Mesenchymal stem cell (in vitro differentiated cells and primary cell): ENCODE measurements at regions not wholly inside any gene's neighbourhood (a gene's known extent, or its start where the extent isn't known, plus 50 kb on each side); places are given as distances from the start of the nearest gene placed in this dataset.
"Not testable (repeated sequence)": the region's sequence is repeated elsewhere in the genome, so short reads cannot be mapped to it uniquely, and the experiment has no call there.

Source experiments
- DNase-seq: peaks from one replicate; pipeline ENCODE4 v3.0.0-alpha.2; 2013
- H2AFZ ChIP-seq: one replicate; pipeline ENCODE4 v1.6.1; 2013; ENCODE audit warnings: low read depth, mild to moderate bottlenecking, control low read depth, inconsistent platforms, low read length, moderate library complexity
- H2AK5ac ChIP-seq: 2 replicates; pipeline ENCODE4 v1.6.1; 2013; ENCODE audit warnings: low read length, moderate library complexity, mild to moderate bottlenecking, inconsistent platforms; ENCODE audit not compliant: severe bottlenecking
- H2BK120ac ChIP-seq: one replicate; pipeline ENCODE4 v1.6.1; 2013; ENCODE audit warnings: low read depth, mild to moderate bottlenecking, inconsistent platforms, low read length, moderate library complexity
- H2BK12ac ChIP-seq, 2 experiments: one replicate each; pipeline ENCODE4 v1.6.1; 2013; ENCODE audit warnings: inconsistent platforms in 2 of 2, low read length in 2 of 2, mild to moderate bottlenecking in 2 of 2, moderate library complexity in 2 of 2, control low read depth in 1 of 2
- H2BK15ac ChIP-seq: one replicate; pipeline ENCODE4 v1.6.1; 2013; ENCODE audit warnings: mild to moderate bottlenecking, low read depth, inconsistent platforms; ENCODE audit not compliant: poor library complexity, severe bottlenecking
- H2BK5ac ChIP-seq: 2 replicates; pipeline ENCODE4 v1.6.1; 2013; ENCODE audit warnings: low read depth, mild to moderate bottlenecking, low read length, control low read depth, inconsistent platforms; ENCODE audit not compliant: poor library complexity, severe bottlenecking
- H3K14ac ChIP-seq, 2 experiments: one replicate each; pipeline ENCODE4 v1.6.1; 2013; ENCODE audit warnings: inconsistent platforms in 2 of 2, low read length in 2 of 2, control low read depth in 1 of 2, mild to moderate bottlenecking in 1 of 2, moderate library complexity in 1 of 2
- H3K18ac ChIP-seq, 2 experiments: one replicate each; pipeline ENCODE4 v1.6.1; 2013; ENCODE audit warnings: inconsistent platforms in 2 of 2, low read length in 2 of 2, control low read depth in 1 of 2, low read depth in 1 of 2, mild to moderate bottlenecking in 1 of 2
- H3K23ac ChIP-seq, 2 experiments: one replicate each; pipeline ENCODE4 v1.6.1; 2013; ENCODE audit warnings: inconsistent platforms in 2 of 2, low read length in 2 of 2, mild to moderate bottlenecking in 2 of 2, moderate library complexity in 2 of 2, control low read depth in 1 of 2
- H3K27ac ChIP-seq: 2 replicates; pipeline ENCODE4 v1.5.1; 2013; ENCODE audit warnings: mild to moderate bottlenecking, moderate library complexity, low read length, control low read depth, inconsistent platforms; ENCODE audit not compliant: poor library complexity, severe bottlenecking
- H3K27me3 ChIP-seq, 2 experiments: 2 replicates each; pipeline versions ENCODE4 v1.6.1 to v1.7.0; 2013; ENCODE audit warnings: low read length in 2 of 2, mild to moderate bottlenecking in 2 of 2, moderate library complexity in 2 of 2, control low read depth in 1 of 2, inconsistent platforms in 1 of 2; ENCODE audit not compliant: control insufficient read depth in 1 of 2, insufficient read depth in 1 of 2
- H3K36me3 ChIP-seq, 2 experiments: 2 replicates each; pipeline versions ENCODE4 v1.6.1 to v1.7.0; 2013; ENCODE audit warnings: low read length in 2 of 2, control low read depth in 1 of 2, inconsistent platforms in 1 of 2, low read depth in 1 of 2, mild to moderate bottlenecking in 1 of 2; ENCODE audit not compliant: insufficient read depth in 2 of 2, control insufficient read depth in 1 of 2
- H3K4ac ChIP-seq, 2 experiments: one replicate each; pipeline ENCODE4 v1.6.1; 2013; ENCODE audit warnings: inconsistent platforms in 2 of 2, low read length in 2 of 2, mild to moderate bottlenecking in 2 of 2, moderate library complexity in 2 of 2, control low read depth in 1 of 2, low read depth in 1 of 2
- H3K4me1 ChIP-seq: 2 replicates; pipeline ENCODE4 v1.6.1; 2013; ENCODE audit warnings: low read depth, low read length, control low read depth; ENCODE audit not compliant: control insufficient read depth, insufficient read depth
- H3K4me2 ChIP-seq: 2 replicates; pipeline ENCODE4 v1.6.1; 2013; ENCODE audit warnings: low read length, mild to moderate bottlenecking, inconsistent platforms; ENCODE audit not compliant: poor library complexity, severe bottlenecking
- H3K4me3 ChIP-seq, 2 experiments: 2 replicates each; pipeline versions ENCODE4 v1.5.1 to v1.7.0; 2013; ENCODE audit warnings: low read length in 2 of 2, mild to moderate bottlenecking in 2 of 2, control low read depth in 1 of 2, low read depth in 1 of 2; ENCODE audit not compliant: insufficient read depth in 1 of 2
- H3K79me1 ChIP-seq: replicated peaks from 2 replicates; pipeline ENCODE4 v1.6.1; 2013; ENCODE audit warnings: mild to moderate bottlenecking, control low read depth, low read length, inconsistent platforms; ENCODE audit not compliant: poor library complexity, severe bottlenecking
- H3K9ac ChIP-seq: 2 replicates; pipeline ENCODE4 v1.7.0; 2013; ENCODE audit warnings: mild to moderate bottlenecking, low read length, moderate library complexity
- H3K9me3 ChIP-seq: 2 replicates; pipeline ENCODE4 v1.7.0; 2013; ENCODE audit warnings: mild to moderate bottlenecking, low read length; ENCODE audit not compliant: control insufficient read depth
- H4K8ac ChIP-seq: one replicate; pipeline ENCODE4 v1.6.1; 2013; ENCODE audit warnings: inconsistent platforms, mild to moderate bottlenecking, low read length, moderate library complexity
- H4K91ac ChIP-seq: one replicate; pipeline ENCODE4 v1.6.1; 2013; ENCODE audit warnings: mild to moderate bottlenecking, low read length, inconsistent platforms
- WGBS: methylation state at CpG from one replicate; pipeline ENCODE4 v1.1.7; 2013; ENCODE audit warnings: mixed read lengths; 5-methylcytosine and 5-hydroxymethylcytosine counted together

DNA sequence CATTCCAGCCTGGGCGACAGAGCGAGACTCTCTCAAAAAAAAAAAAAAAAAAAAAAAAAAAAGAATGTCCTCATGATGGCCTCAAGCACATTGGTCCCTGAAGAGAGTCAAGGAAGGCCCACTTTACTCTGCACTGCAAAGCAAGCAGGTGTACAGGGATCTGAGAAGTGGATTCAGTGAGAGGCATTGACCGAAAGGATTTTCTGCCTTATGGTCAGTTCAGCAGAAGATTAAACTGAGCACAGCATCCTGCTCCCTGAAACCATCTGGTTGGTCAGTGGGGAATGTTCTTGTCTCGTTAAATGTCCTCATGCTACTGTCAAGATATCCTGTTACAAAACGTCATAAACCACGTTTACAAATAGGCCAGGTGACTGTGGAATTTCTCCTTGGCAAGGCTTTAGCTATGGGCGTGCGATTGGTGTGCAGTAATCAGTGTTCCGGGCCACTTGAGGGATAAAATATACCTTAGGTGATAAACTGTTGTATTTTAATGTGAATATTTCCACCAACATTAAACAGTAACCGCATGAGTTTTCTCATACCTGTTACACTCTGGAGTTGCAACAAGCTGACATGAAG is 195.0 kb downstream of the ADRA2C start:
- not testable (repeated sequence) for H3K27ac ChIP-seq, DNase-seq, H3K9me3 ChIP-seq, H2BK120ac ChIP-seq, H3K79me1 ChIP-seq, H3K23ac ChIP-seq, H3K4me3 ChIP-seq, H3K14ac ChIP-seq, H2BK5ac ChIP-seq, H3K9ac ChIP-seq, H3K4me2 ChIP-seq, H3K4ac ChIP-seq, H4K8ac ChIP-seq, H3K18ac ChIP-seq, H2AK5ac ChIP-seq, H3K36me3 ChIP-seq, H2BK12ac ChIP-seq, H2AFZ ChIP-seq, H3K27me3 ChIP-seq, H3K4me1 ChIP-seq, H4K91ac ChIP-seq, H2BK15ac ChIP-seq
- 79% methylated on average over 4 of the region's 10 CpGs for WGBS

DNA sequence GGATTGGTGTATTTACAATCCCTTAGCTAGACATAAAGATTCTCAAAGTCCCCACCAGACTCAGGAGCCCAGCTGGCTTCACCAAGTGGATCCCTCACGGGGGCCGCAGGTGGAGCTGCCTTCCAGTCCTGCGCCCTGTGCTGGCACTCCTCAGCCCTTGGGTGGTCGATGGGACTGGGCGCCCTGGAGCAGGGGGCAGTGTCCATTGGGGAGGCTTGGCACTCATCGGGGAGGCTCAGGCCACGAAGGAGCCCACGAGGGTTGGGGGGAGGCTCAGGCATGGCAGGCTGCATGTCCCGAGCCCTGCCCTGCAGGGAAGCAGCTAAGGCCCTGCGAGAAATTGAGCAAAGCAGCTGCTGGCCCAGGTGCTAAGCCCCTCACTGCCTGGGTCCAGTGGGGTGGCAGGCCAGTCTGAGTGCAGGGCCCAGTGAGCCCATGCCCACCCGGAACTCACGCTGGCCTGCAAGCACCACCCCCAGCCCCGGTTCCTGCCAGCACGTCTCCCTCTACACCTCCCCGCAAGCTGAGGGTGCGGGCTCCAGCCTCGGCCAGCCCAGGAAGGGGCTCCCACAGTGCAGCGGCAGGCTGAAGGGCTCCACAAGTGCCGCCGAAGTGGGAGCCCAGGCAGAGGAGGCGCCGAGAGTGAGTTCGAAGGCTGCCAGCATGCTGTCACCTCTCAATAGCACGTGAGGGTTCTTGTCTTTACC is 198.5 kb downstream of the ADRA2C start:
- H3K4me2 ChIP-seq, H3K18ac ChIP-seq, H3K27me3 ChIP-seq, H3K9ac ChIP-seq, H4K8ac ChIP-seq, H3K79me1 ChIP-seq, H3K36me3 ChIP-seq, H3K14ac ChIP-seq, H2BK5ac ChIP-seq, H2AFZ ChIP-seq, H2BK15ac ChIP-seq, H3K4me1 ChIP-seq, H3K4ac ChIP-seq, H2AK5ac ChIP-seq, H2BK12ac ChIP-seq, DNase-seq, H3K27ac ChIP-seq, H3K4me3 ChIP-seq, H2BK120ac ChIP-seq, H3K9me3 ChIP-seq, H4K91ac ChIP-seq, H3K23ac ChIP-seq: not testable (repeated sequence)
- 87% methylated on average over 24 of the region's 24 CpGs for WGBS

DNA sequence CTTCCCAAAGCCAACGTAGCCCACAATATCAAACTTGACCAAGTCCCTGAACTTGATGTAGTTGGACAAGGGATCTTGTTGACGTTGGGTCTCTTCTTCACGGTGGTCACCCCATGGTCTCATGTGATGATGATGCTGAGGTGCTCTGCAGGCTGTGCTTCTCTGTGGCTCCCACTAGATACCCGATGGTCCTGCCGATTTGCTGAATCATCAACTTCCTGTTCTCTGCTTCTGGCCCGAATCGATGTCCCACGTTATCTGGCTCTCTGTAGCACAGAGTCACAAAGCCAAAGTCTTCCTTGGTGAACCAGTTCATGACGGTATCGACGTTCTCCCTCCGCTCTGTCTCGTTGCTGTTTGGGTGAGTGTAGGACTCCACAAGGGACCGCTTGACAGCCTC is 201.0 kb downstream of the ADRA2C start:
- not testable (repeated sequence) for H3K14ac ChIP-seq, H3K36me3 ChIP-seq, H3K23ac ChIP-seq, H3K18ac ChIP-seq, H2AFZ ChIP-seq, H2AK5ac ChIP-seq, H3K27me3 ChIP-seq, H3K9me3 ChIP-seq, DNase-seq, H2BK15ac ChIP-seq, H3K27ac ChIP-seq, H3K4me3 ChIP-seq, H2BK120ac ChIP-seq, H3K4ac ChIP-seq, H2BK12ac ChIP-seq, H2BK5ac ChIP-seq, H3K79me1 ChIP-seq, H4K91ac ChIP-seq, H4K8ac ChIP-seq, H3K4me1 ChIP-seq, H3K4me2 ChIP-seq, H3K9ac ChIP-seq
- 91% methylated on average over 12 of the region's 14 CpGs for WGBS

DNA sequence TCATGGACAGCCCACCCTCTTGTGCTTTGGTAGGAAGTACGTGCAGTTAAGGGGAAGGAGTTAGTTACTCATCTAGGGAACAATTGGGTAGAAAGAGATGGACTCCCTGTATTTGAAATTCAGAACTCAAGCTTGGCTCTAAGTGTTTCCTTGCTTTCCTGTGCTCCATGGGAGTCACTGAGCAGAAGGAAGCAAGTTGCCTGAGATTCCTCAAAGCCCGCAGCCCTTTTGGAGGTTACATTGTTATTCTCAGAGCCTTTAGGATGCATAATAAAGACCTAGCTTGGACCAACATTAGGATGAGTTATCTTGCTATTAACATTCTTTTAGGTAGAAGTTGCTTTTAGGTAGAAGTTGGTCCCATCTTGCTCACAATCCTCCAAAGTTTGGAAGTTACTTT is 206.4 kb downstream of the ADRA2C start:
- not testable (repeated sequence) for H3K36me3 ChIP-seq, H3K18ac ChIP-seq, H3K27ac ChIP-seq, H3K27me3 ChIP-seq, H4K8ac ChIP-seq, H4K91ac ChIP-seq, H3K4me3 ChIP-seq, H2BK12ac ChIP-seq, H3K4ac ChIP-seq, H3K9me3 ChIP-seq, H2BK5ac ChIP-seq, H3K9ac ChIP-seq, DNase-seq, H3K4me1 ChIP-seq, H2AK5ac ChIP-seq, H3K14ac ChIP-seq, H2BK120ac ChIP-seq, H2AFZ ChIP-seq, H3K79me1 ChIP-seq, H3K4me2 ChIP-seq, H3K23ac ChIP-seq, H2BK15ac ChIP-seq
- 32% methylated on average over 1 of the region's 2 CpGs for WGBS
